LNCAP (cell line): ENCODE measurements at regions not wholly inside any gene's neighbourhood (a gene's known extent, or its start where the extent isn't known, plus 50 kb on each side); places are given as distances from the start of the nearest gene placed in this dataset.

Experiments
- CTCF ChIP-seq: fragments of 450-650 bp; IDR thresholded peaks from 2 replicates; pipeline ENCODE4 v1.5.1; 2017; ENCODE audit warnings: mild to moderate bottlenecking

- TF ChIP-seq CTCF = no peak
These were observed 121.4 kb downstream of the KLF13 start for GRCh38 chr15:31447931-31448634.

GRCh38 chr15:31448635-31448979 lies 122.0 kb downstream of the KLF13 start:
- no peak for TF ChIP-seq CTCF

GRCh38 chr15:31452595-31453557 lies 126.2 kb downstream of the KLF13 start:
- no peak for TF ChIP-seq CTCF

- TF ChIP-seq CTCF = no peak
These were observed 127.1 kb downstream of the KLF13 start for GRCh38 chr15:31453558-31454318.

GRCh38 chr15:31455499-31455898 lies 128.9 kb downstream of the KLF13 start:
- no peak for TF ChIP-seq CTCF

GRCh38 chr15:31456354-31457060 lies 129.9 kb downstream of the KLF13 start:
- no peak for TF ChIP-seq CTCF

GRCh38 chr15:31457161-31457560 lies 130.5 kb downstream of the KLF13 start:
- TF ChIP-seq CTCF = no peak
